HepG2 (cell line): ENCODE measurements at regions not wholly inside any gene's neighbourhood (a gene's known extent, or its start where the extent isn't known, plus 50 kb on each side); places are given as distances from the start of the nearest gene placed in this dataset.

Experiments
- HNRNPH1 ChIP-seq: fragments of 200-400 bp; formaldehyde crosslinking; optimal IDR thresholded peaks from 2 replicates; pipeline ENCODE3; 2017; ENCODE audit warnings: mild to moderate bottlenecking, low read depth, low read length
- REXO4 ChIP-seq: sonication (generic); formaldehyde crosslinking; IDR thresholded peaks from 2 replicates; pipeline ENCODE4 v1.8.0; 2022; ENCODE audit warnings: missing genetic modification reagents, mild to moderate bottlenecking, borderline replicate concordance
- SUZ12 ChIP-seq: fragments of 150-350 bp; IDR thresholded peaks from 2 replicates; pipeline ENCODE4 v1.6.1; 2014; ENCODE audit warnings: low read depth, low read length
- TCF7L2 ChIP-seq: IDR thresholded peaks from 2 replicates; pipeline ENCODE4 v1.6.1; 2011; ENCODE audit warnings: mild to moderate bottlenecking, low read depth, low read length, moderate library complexity
- THAP9 ChIP-seq: sonication (generic); formaldehyde crosslinking; IDR thresholded peaks from 2 replicates; pipeline ENCODE4; 2020; ENCODE audit warnings: missing genetic modification reagents, mild to moderate bottlenecking, borderline replicate concordance
- ZNF17 ChIP-seq: sonication (generic); formaldehyde crosslinking; IDR thresholded peaks from 2 replicates; pipeline ENCODE4 v1.5.0; 2020; ENCODE audit warnings: mild to moderate bottlenecking, missing genetic modification reagents
- ZNF24 ChIP-seq: fragments of 450-650 bp; IDR thresholded peaks from 2 replicates; pipeline ENCODE4 v1.6.1; 2017; ENCODE audit warnings: antibody characterized with exemption, mild to moderate bottlenecking
- ZNF260 ChIP-seq: sonication (generic); formaldehyde crosslinking; IDR thresholded peaks from 2 replicates; pipeline ENCODE4 v1.4.0; 2020; ENCODE audit warnings: missing genetic modification reagents, low read depth, mild to moderate bottlenecking, borderline replicate concordance

GRCh38 chrX:116384406-116384954 is 51.9 kb upstream of the SLC6A14 start (continued):
- TF ChIP-seq THAP9, result no peak
- TF ChIP-seq ZNF17 (CRISPR knock-in tag), result no peak
- no peak for TF ChIP-seq ZNF24
- TF ChIP-seq HNRNPH1, result no peak
- no peak for TF ChIP-seq TCF7L2
- TF ChIP-seq ZNF260 (CRISPR knock-in tag), result no peak
- no peak for TF ChIP-seq REXO4
- TF ChIP-seq SUZ12, result no peak
